AG08395 (cell line): ENCODE measurements at regions not wholly inside any gene's neighbourhood (a gene's known extent, or its start where the extent isn't known, plus 50 kb on each side); places are given as distances from the start of the nearest gene placed in this dataset.

Source experiments
- DNase-seq: peaks from one replicate; pipeline ENCODE4 v3.0.0; 2012; ENCODE audit warnings: mixed read lengths, low spot score

DNA sequence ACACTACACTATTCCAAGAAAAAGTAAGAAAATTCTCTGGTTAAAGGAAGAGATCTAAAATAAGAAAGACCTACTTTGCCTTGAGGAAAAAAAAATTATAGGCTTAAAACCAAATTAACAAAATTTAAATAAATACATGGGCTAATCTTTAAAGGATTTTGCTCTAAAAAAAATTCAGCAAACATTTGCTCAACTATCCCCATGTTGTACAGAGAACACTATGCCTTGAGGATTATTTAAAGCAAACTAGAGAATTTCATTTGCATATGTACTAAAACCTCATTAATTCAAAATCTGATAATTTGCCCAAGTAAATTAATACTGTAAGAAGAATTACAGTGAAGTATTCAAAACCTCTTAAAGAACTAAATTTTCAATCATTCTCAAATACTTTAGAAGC, 71.6 kb upstream of the KCNIP4 start:
- no peak for DNase-seq

DNA sequence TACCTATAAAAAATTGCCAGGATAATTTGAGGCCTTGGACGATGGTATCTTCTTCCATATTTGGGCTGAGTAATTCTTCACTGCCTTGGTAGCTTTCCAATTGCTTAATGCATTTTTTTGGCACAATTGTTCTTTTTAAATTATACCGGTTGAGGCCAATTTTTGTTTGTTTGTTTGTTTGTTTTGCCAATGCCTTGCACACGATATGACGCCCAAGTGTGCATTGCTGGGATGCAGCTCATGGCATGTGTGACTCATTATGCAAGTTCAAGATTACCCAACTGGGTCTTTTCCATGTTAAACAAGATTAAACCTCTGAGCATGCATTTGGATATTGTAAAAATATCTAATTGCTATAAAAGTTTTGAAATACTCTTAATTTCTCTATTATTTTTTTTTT, 71.1 kb upstream of the KCNIP4 start:
- no peak for DNase-seq

DNA sequence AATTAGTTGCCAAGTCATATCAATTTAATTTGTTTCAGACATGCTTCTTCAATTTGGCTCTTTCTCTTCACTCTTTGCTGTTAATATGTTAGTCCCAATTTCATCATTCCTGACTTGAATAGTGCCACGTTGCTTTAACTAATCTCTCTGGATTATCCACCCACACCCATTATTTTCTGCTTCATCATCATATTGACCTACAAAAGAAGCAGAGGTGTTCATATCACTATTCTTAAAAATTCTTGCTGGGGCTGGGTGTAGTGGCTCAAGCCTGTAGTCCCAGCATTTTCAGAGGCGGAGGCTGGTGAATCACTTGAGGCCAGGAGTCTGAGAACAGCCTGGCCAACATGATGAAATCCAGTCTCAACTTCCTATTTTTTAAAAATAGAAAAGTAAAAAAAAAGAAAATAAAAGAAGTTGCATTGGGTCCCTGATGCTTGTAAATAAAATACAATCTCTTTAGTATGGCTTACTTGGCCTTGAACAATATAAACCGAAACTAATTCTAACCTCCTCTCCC, 65.7 kb upstream of the KCNIP4 start:
- DNase-seq = no peak

DNA sequence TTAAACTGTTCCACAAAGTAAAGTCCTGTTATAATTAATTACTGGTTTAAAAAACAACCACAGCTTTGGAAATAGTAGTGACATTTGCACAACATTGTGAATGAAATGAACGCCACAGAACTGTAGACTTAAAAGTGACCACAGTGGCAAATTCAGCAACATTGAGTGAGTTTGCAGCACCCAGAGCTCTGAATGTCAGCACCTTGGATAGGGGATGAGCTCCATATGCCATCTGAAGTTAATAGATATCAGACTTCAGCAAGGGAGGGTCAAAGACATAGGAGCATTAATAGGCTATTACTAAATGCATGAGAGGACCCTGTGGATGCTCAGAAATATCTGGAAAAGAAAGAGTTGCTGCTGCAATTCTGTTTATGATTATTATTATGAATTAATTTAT, 55.3 kb upstream of the KCNIP4 start:
- no peak for DNase-seq
